B cell (primary cell): ENCODE measurements at regions not wholly inside any gene's neighbourhood (a gene's known extent, or its start where the extent isn't known, plus 50 kb on each side); places are given as distances from the start of the nearest gene placed in this dataset.

Source experiments
- ATAC-seq: fragments of 200-7000 bp; cut with Tn5 transposase; one replicate; pipeline ENCODE4 v1.10.0; 2021; ENCODE audit warnings: low read depth, mild to moderate bottlenecking, moderate number of reproducible peaks, moderate library complexity
- CTCF ChIA-PET: fragments of 350-600 bp; sonication (Branson Sonifier 250); formaldehyde crosslinking; loops from one replicate; lab custom pipeline; 2021; ENCODE audit warnings: antibody characterized with exemption, inconsistent platforms; lab: Charles Lee
- POLR2A ChIA-PET: fragments of 350-600 bp; sonication (Branson Sonifier 250); formaldehyde crosslinking; loops from one replicate; lab custom pipeline; 2021; ENCODE audit warnings: antibody characterized with exemption; lab: Charles Lee
- DNase-seq: peaks from one replicate; pipeline ENCODE4 v3.0.0; 2013
- H2AFZ ChIP-seq: 2 replicates; pipeline ENCODE4 v1.6.1; 2012; ENCODE audit warnings: mild to moderate bottlenecking, low read depth, low read length; ENCODE audit not compliant: insufficient read depth, poor library complexity, severe bottlenecking
- H3K27ac ChIP-seq, 2 donors: 1 replicate in 1 of 2; 2 replicates in 1 of 2; pipeline ENCODE4 v1.5.1; 2012 to 2013; ENCODE audit warnings: low read length in 2 of 2, mild to moderate bottlenecking in 2 of 2, moderate library complexity in 1 of 2
- H3K27me3 ChIP-seq, 4 experiments: fragments of 200-600 bp in 1 of 4; sonication (generic) in 1 of 4; replicated peaks in 1 of 4; 1 replicate in 2 of 4; 2 replicates in 2 of 4; pipeline versions ENCODE4 v1.6.1 to v1.7.0; 2013 to 2016; ENCODE audit warnings: low read length in 3 of 4, mild to moderate bottlenecking in 2 of 4, mixed read lengths in 1 of 4, moderate library complexity in 1 of 4; ENCODE audit not compliant: insufficient read depth in 4 of 4, control insufficient read depth in 3 of 4; ENCODE audit errors: control extremely low read depth in 1 of 4
- H3K36me3 ChIP-seq, 2 experiments: replicated peaks in 1 of 2; 1 replicate in 1 of 2; 2 replicates in 1 of 2; pipeline versions ENCODE4 v1.6.1 to v1.7.1; 2013; ENCODE audit warnings: low read length in 1 of 2; ENCODE audit not compliant: insufficient read depth in 2 of 2, control insufficient read depth in 1 of 2; ENCODE audit errors: control extremely low read depth in 1 of 2, extremely low read depth in 1 of 2
- H3K4me1 ChIP-seq, 2 donors: fragments of 200-600 bp in 1 of 2; sonication (generic) in 1 of 2; 1 replicate in 1 of 2; 2 replicates in 1 of 2; pipeline versions ENCODE4 v1.5.1 to v1.6.1; 2013 to 2017; ENCODE audit warnings: low read length in 2 of 2; ENCODE audit not compliant: control insufficient read depth in 2 of 2, insufficient read depth in 2 of 2
- H3K4me2 ChIP-seq: replicated peaks from 2 replicates; pipeline ENCODE3; 2012; ENCODE audit warnings: mild to moderate bottlenecking, low read depth, low read length; ENCODE audit not compliant: poor library complexity, severe bottlenecking
- H3K4me3 ChIP-seq, 5 experiments: fragments of 200-600 bp in 1 of 5; sonication (generic) in 1 of 5; 1 replicate in 3 of 5; 2 replicates in 2 of 5; pipeline versions ENCODE4 v1.5.1 to v1.7.0; 2011 to 2016; ENCODE audit warnings: low read length in 4 of 5, mild to moderate bottlenecking in 4 of 5, low read depth in 2 of 5, control low read depth in 1 of 5, moderate library complexity in 1 of 5; ENCODE audit not compliant: insufficient read depth in 1 of 5; ENCODE audit errors: control extremely low read depth in 1 of 5, extremely low read depth in 1 of 5
- H3K79me2 ChIP-seq: fragments of 200-600 bp; sonication (generic); one replicate; pipeline ENCODE4 v1.6.0; 2016; ENCODE audit warnings: low read length; ENCODE audit not compliant: control insufficient read depth, insufficient read depth
- H3K9ac ChIP-seq: fragments of 200-600 bp; sonication (generic); 2 replicates; pipeline ENCODE4 v1.6.1; 2017; ENCODE audit warnings: mild to moderate bottlenecking, low read length, moderate library complexity
- H3K9me3 ChIP-seq, 3 donors: one replicate each; pipeline versions ENCODE4 v1.6.1 to v1.7.1; 2013; ENCODE audit warnings: low read length in 2 of 3; ENCODE audit not compliant: control insufficient read depth in 2 of 3, insufficient read depth in 1 of 3; ENCODE audit errors: control extremely low read depth in 1 of 3
- H4K20me1 ChIP-seq: 2 replicates; pipeline ENCODE4 v1.6.0; 2012; ENCODE audit warnings: mild to moderate bottlenecking, low read length; ENCODE audit not compliant: insufficient read depth, control insufficient read depth, poor library complexity, severe bottlenecking
- H3K27ac Mint-ChIP-seq: one replicate; pipeline ENCODE4 v1.8.0; 2021; ENCODE audit warnings: mixed read lengths
- H3K27me3 Mint-ChIP-seq: one replicate; pipeline ENCODE4 v1.8.0; 2021; ENCODE audit warnings: mixed read lengths
- H3K4me1 Mint-ChIP-seq: one replicate; pipeline ENCODE4 v1.8.0; 2021; ENCODE audit warnings: mixed read lengths
- H3K4me3 Mint-ChIP-seq: one replicate; pipeline ENCODE4 v1.8.0; 2021; ENCODE audit warnings: mixed read lengths
- H3K9me3 Mint-ChIP-seq: one replicate; pipeline ENCODE4 v1.8.0; 2022; ENCODE audit warnings: mixed read lengths; ENCODE audit not compliant: insufficient read depth
- CTCF ChIP-seq: fragments of 200-600 bp; IDR thresholded peaks from one replicate; pipeline ENCODE4 v1.8.0; 2022; ENCODE audit warnings: antibody characterized with exemption, mild to moderate bottlenecking
- EZH2 ChIP-seq: IDR thresholded peaks from 2 replicates; pipeline ENCODE4 v1.6.1; 2012; ENCODE audit warnings: borderline replicate concordance, low read depth, mild to moderate bottlenecking, moderate library complexity, low read length; ENCODE audit not compliant: insufficient read depth, poor library complexity, severe bottlenecking
- WGBS: methylation state at CpG from one replicate; pipeline ENCODE4 v1.1.5; 2013; ENCODE audit warnings: missing lambda C conversion rate; ENCODE audit not compliant: insufficient coverage; 5-methylcytosine and 5-hydroxymethylcytosine counted together
- intact Hi-C: fragments of 100-400 bp; cut with micrococcal nuclease; formaldehyde crosslinking; loops from one replicate; pipeline ENCODE4 v1.10.0; 2022

- H3K4me3 Mint-ChIP-seq: peak overlapping the region; percentile 60
- CTCF ChIA-PET: no interaction called here
- DNase-seq: no peak
- intact Hi-C loops: no loop called here
- no peak overlapping the region for H3K27ac ChIP-seq
- no peaks in the 10 kb centered on the region for H3K36me3 ChIP-seq
- WGBS: 53% methylated on average over 4 of the region's 9 CpGs
- no peaks in the 10 kb centered on the region for H3K9me3 ChIP-seq
- POLR2A ChIA-PET: no interaction called here
- H3K27me3 ChIP-seq: no peaks in the 10 kb centered on the region
- H3K79me2 ChIP-seq: no peaks in the 10 kb centered on the region
- H3K9ac ChIP-seq: peak overlapping the region; percentile 32
- peak overlapping the region; percentile 56 for H2AFZ ChIP-seq
- H4K20me1 ChIP-seq: no peaks in the 10 kb centered on the region
- no peaks in the 10 kb centered on the region for H3K4me1 ChIP-seq
- H3K4me3 ChIP-seq: peak overlapping the region in 3 of 5 experiments; percentile 5 to 37 (median 31)
- no peak for ATAC-seq
- H3K9me3 Mint-ChIP-seq: no peaks in the 10 kb centered on the region
- peaks cover 6% of the 10 kb centered on the region for H3K4me1 Mint-ChIP-seq
- no peak overlapping the region for H3K27ac Mint-ChIP-seq
- no peak for TF ChIP-seq CTCF
- no peak for TF ChIP-seq EZH2
- H3K27me3 Mint-ChIP-seq: no peaks in the 10 kb centered on the region
- H3K4me2 ChIP-seq: peak overlapping the region; percentile 57
Observed at GRCh38 chr13:106795847-106796246, 227.9 kb upstream of the ARGLU1 start.

GRCh38 chr13:106794117-106794516 lies 226.2 kb upstream of the ARGLU1 start:
- POLR2A ChIA-PET: no interaction called here

More at GRCh38 chr13:106794117-106794516, 226.2 kb upstream of the ARGLU1 start:
- intact Hi-C loops: no loop called here
- TF ChIP-seq CTCF: no peak
- TF ChIP-seq EZH2: no peak
- Histone ChIP-seq H4K20me1 (no peaks in the 10 kb centered on the region), H2AFZ (no peak overlapping the region), H3K9ac (no peak overlapping the region), H3K4me2 (no peak overlapping the region), H3K36me3 (no peaks in the 10 kb centered on the region), H3K9me3 (no peaks in the 10 kb centered on the region), H3K4me3 (no peak overlapping the region), H3K79me2 (no peaks in the 10 kb centered on the region), H3K27me3 (no peaks in the 10 kb centered on the region), H3K27ac (no peak overlapping the region), H3K4me1 (no peaks in the 10 kb centered on the region)
- no CpG with 5 or more reads among the region's 4 CpGs for WGBS
- no peak for ATAC-seq
- Mint-ChIP-seq H3K27me3 (no peaks in the 10 kb centered on the region), H3K9me3 (no peaks in the 10 kb centered on the region), H3K4me3 (no peak overlapping the region), H3K4me1 (peaks cover 6% of the 10 kb centered on the region), H3K27ac (no peak overlapping the region)
- no peak for DNase-seq
- CTCF ChIA-PET: no interaction called here
